Neural cell (in vitro differentiated cells): ENCODE measurements at regions not wholly inside any gene's neighbourhood (a gene's known extent, or its start where the extent isn't known, plus 50 kb on each side); places are given as distances from the start of the nearest gene placed in this dataset.

ENCODE experiments used
- H2AFZ ChIP-seq: fragments of 200-600, 300-800 bp; sonication (generic), shearing (Covaris generic); 2 replicates; pipeline ENCODE4 v1.6.0; 2014; ENCODE audit warnings: low read depth, mild to moderate bottlenecking, antibody characterized with exemption, low read length, moderate library complexity
- H3F3A ChIP-seq: fragments of 200-600 bp; shearing (Covaris generic); 2 replicates; pipeline ENCODE4 v1.6.1; 2016; ENCODE audit warnings: mild to moderate bottlenecking, moderate library complexity, mixed read lengths, antibody characterized with exemption, low read length; ENCODE audit not compliant: insufficient read depth, poor library complexity, severe bottlenecking
- H3K27ac ChIP-seq: fragments of 200-600, 300-800 bp; sonication (generic), shearing (Covaris generic); 2 replicates; pipeline ENCODE4 v1.5.1; 2014; ENCODE audit warnings: mild to moderate bottlenecking, low read length, moderate library complexity
- H3K27me3 ChIP-seq: fragments of 300-800, 200-600 bp; sonication (generic), shearing (Covaris generic); 2 replicates; pipeline ENCODE4 v1.6.0; 2014; ENCODE audit warnings: mild to moderate bottlenecking, low read depth, low read length, moderate library complexity; ENCODE audit not compliant: insufficient read depth
- H3K36me3 ChIP-seq: fragments of 300-800, 200-600 bp; sonication (generic), shearing (Covaris generic); 2 replicates; pipeline ENCODE4 v1.5.1; 2014; ENCODE audit warnings: mild to moderate bottlenecking, antibody characterized with exemption, low read length, moderate library complexity; ENCODE audit not compliant: insufficient read depth
- H3K4me2 ChIP-seq: fragments of 300-800, 200-600 bp; sonication (generic), shearing (Covaris generic); 2 replicates; pipeline ENCODE4 v1.6.0; 2014; ENCODE audit warnings: mild to moderate bottlenecking, low read length
- H3K4me3 ChIP-seq: fragments of 300-800, 200-600 bp; sonication (generic), shearing (Covaris generic); 2 replicates; pipeline ENCODE4 v1.5.1; 2014; ENCODE audit warnings: mild to moderate bottlenecking, low read length, moderate library complexity
- H3K79me2 ChIP-seq: fragments of 200-600 bp; shearing (Covaris generic); replicated peaks from 2 replicates; pipeline ENCODE4 v1.6.0; 2014; ENCODE audit warnings: mild to moderate bottlenecking, low read length, moderate library complexity; ENCODE audit not compliant: insufficient read depth
- H3K9ac ChIP-seq: fragments of 300-800, 200-600 bp; sonication (generic), shearing (Covaris generic); 2 replicates; pipeline ENCODE4 v1.6.1; 2016; ENCODE audit warnings: mild to moderate bottlenecking, low read length, mixed read lengths
- H3K9me2 ChIP-seq: fragments of 200-600 bp; shearing (Covaris generic); 2 replicates; pipeline ENCODE4 v1.6.1; 2016; ENCODE audit warnings: mild to moderate bottlenecking, low read length, mixed read lengths; ENCODE audit not compliant: insufficient read depth
- H3K9me3 ChIP-seq: fragments of 200-600, 300-800 bp; sonication (generic), shearing (Covaris generic); 2 replicates; pipeline ENCODE4 v1.6.1; 2016; ENCODE audit warnings: mild to moderate bottlenecking, mixed run types, low read length, moderate library complexity, mixed read lengths
- H4K20me1 ChIP-seq: fragments of 200-600 bp; shearing (Covaris generic); 2 replicates; pipeline ENCODE4 v1.6.1; 2016; ENCODE audit warnings: mild to moderate bottlenecking, mixed run types; ENCODE audit not compliant: insufficient read depth
- EP300 ChIP-seq: fragments of 450-650 bp; conservative IDR thresholded peaks from 2 replicates; pipeline ENCODE4 v1.6.1; 2014; ENCODE audit warnings: antibody characterized with exemption, mild to moderate bottlenecking, moderate library complexity; ENCODE audit not compliant: poor library complexity, severe bottlenecking
- EZH2 ChIP-seq: fragments of 200-600, 300-800 bp; shearing (Covaris generic), sonication (generic); IDR thresholded peaks from 2 replicates; pipeline ENCODE4 v1.6.1; 2014; ENCODE audit warnings: antibody characterized with exemption, low read length, borderline replicate concordance, mild to moderate bottlenecking; ENCODE audit not compliant: insufficient read depth, poor library complexity, severe bottlenecking
- MXI1 ChIP-seq: fragments of 450-650 bp; conservative IDR thresholded peaks from 2 replicates; pipeline ENCODE4 v1.6.1; 2014; ENCODE audit warnings: antibody characterized with exemption, mild to moderate bottlenecking; ENCODE audit not compliant: poor library complexity, severe bottlenecking
- POLR2AphosphoS5 ChIP-seq: IDR thresholded peaks from 2 replicates; pipeline ENCODE4 v1.6.1; 2012
- RAD21 ChIP-seq: fragments of 450-650 bp; conservative IDR thresholded peaks from 2 replicates; pipeline ENCODE4 v1.6.1; 2014; ENCODE audit warnings: antibody characterized with exemption, mild to moderate bottlenecking, moderate library complexity
- SMC3 ChIP-seq: fragments of 450-650 bp; conservative IDR thresholded peaks from 2 replicates; pipeline ENCODE4 v1.6.1; 2014; ENCODE audit warnings: antibody characterized with exemption, mild to moderate bottlenecking, moderate library complexity; ENCODE audit not compliant: poor library complexity
- TAF1 ChIP-seq: IDR thresholded peaks from 2 replicates; pipeline ENCODE4 v1.6.1; 2012; ENCODE audit warnings: low read depth
- TF ChIP-seq, protein P1 (sequence below): IDR thresholded peaks from 2 replicates; pipeline ENCODE4 v1.6.1; 2012; ENCODE audit warnings: borderline replicate concordance
- TF ChIP-seq, protein P2 (sequence below): fragments of 450-650 bp; IDR thresholded peaks from 2 replicates; pipeline ENCODE4 v1.5.1; 2014; ENCODE audit warnings: antibody characterized with exemption, mild to moderate bottlenecking, moderate library complexity; ENCODE audit not compliant: poor library complexity, severe bottlenecking

DNA sequence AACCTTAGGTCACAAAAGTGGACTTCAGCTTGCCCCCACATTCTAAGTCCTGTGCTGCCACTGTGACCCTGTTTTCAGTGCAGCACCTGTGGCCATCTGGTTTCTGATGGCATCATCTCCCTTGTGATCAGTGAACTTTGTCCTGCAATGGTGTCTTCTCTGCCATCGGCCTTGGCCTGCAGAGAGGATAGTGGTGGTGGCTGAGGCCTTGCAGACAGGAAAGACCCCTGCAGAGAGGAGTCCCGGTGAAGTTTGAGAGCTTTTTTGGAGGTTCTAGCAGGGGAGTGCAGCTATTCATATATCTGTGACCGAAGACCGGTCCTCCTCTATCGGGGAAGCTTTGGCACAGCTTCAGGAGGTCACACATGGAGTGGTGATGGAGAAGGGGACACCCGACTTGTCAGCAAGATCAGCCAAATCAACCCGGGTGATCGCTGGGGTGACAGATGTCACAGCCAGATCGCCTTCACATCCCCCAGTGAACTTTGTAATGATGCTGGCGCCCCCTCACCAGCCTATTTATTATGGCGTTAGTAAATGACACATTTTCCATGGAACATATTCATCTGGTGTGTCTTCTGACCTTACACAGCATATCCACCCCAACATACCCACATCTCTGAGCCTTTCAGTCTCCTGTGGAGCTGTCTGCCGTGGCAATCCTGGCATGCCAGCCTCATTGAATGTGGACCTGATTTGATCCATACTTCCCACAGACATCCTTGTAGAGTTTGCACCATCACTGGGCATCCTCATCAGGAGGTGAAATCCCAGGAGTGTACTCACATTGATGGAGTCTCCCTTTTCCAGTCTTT is 136.1 kb downstream of the PAPOLA start:
- Histone ChIP-seq H4K20me1 (no peaks in the 10 kb centered on the region), H3K79me2 (no peaks in the 10 kb centered on the region), H3K4me2 (no peak overlapping the region), H3K9me2 (no peaks in the 10 kb centered on the region), H3K9ac (no peak overlapping the region), H3K4me3 (no peak overlapping the region), H3K27ac (no peak overlapping the region), H3K36me3 (no peaks in the 10 kb centered on the region), H3F3A (no peaks in the 10 kb centered on the region), H3K27me3 (no peaks in the 10 kb centered on the region), H3K9me3 (no peaks in the 10 kb centered on the region), H2AFZ (no peak overlapping the region)
- no peak for TF ChIP-seq POLR2AphosphoS5

DNA sequence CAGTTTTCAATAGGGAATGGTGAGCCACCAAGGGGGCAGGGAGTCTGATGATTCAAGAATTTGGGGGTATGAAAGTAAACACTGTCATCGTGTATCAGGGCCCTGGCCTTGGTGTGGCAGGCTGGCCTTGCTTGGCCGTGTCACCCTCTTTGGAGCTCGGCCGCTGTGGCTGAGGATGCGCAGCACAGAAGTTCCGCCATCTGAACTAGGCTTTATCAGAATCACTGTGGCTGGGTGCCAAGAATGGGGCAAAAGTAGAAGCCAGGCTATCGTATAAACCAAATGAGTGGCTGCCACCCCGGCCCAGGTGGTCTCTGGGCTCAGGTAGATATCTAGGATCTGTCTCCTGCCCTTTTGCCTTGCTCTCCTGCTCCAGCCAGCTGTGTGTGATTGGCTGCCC is 137.4 kb downstream of the PAPOLA start:
- Histone ChIP-seq H4K20me1 (no peaks in the 10 kb centered on the region), H3K36me3 (no peaks in the 10 kb centered on the region), H3K4me2 (no peak overlapping the region), H3K4me3 (no peak overlapping the region), H3K9me2 (no peaks in the 10 kb centered on the region), H3K9me3 (no peaks in the 10 kb centered on the region), H2AFZ (no peak overlapping the region), H3K27ac (no peak overlapping the region), H3F3A (no peaks in the 10 kb centered on the region), H3K79me2 (no peaks in the 10 kb centered on the region), H3K9ac (no peak overlapping the region), H3K27me3 (no peaks in the 10 kb centered on the region)
- TF ChIP-seq EZH2: no peak
- TF ChIP-seq, protein P1, sequence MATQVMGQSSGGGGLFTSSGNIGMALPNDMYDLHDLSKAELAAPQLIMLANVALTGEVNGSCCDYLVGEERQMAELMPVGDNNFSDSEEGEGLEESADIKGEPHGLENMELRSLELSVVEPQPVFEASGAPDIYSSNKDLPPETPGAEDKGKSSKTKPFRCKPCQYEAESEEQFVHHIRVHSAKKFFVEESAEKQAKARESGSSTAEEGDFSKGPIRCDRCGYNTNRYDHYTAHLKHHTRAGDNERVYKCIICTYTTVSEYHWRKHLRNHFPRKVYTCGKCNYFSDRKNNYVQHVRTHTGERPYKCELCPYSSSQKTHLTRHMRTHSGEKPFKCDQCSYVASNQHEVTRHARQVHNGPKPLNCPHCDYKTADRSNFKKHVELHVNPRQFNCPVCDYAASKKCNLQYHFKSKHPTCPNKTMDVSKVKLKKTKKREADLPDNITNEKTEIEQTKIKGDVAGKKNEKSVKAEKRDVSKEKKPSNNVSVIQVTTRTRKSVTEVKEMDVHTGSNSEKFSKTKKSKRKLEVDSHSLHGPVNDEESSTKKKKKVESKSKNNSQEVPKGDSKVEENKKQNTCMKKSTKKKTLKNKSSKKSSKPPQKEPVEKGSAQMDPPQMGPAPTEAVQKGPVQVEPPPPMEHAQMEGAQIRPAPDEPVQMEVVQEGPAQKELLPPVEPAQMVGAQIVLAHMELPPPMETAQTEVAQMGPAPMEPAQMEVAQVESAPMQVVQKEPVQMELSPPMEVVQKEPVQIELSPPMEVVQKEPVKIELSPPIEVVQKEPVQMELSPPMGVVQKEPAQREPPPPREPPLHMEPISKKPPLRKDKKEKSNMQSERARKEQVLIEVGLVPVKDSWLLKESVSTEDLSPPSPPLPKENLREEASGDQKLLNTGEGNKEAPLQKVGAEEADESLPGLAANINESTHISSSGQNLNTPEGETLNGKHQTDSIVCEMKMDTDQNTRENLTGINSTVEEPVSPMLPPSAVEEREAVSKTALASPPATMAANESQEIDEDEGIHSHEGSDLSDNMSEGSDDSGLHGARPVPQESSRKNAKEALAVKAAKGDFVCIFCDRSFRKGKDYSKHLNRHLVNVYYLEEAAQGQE: no peak
- TF ChIP-seq EP300: no peak
- TF ChIP-seq POLR2AphosphoS5: no peak
- no peak for TF ChIP-seq SMC3
- TF ChIP-seq, protein P2, sequence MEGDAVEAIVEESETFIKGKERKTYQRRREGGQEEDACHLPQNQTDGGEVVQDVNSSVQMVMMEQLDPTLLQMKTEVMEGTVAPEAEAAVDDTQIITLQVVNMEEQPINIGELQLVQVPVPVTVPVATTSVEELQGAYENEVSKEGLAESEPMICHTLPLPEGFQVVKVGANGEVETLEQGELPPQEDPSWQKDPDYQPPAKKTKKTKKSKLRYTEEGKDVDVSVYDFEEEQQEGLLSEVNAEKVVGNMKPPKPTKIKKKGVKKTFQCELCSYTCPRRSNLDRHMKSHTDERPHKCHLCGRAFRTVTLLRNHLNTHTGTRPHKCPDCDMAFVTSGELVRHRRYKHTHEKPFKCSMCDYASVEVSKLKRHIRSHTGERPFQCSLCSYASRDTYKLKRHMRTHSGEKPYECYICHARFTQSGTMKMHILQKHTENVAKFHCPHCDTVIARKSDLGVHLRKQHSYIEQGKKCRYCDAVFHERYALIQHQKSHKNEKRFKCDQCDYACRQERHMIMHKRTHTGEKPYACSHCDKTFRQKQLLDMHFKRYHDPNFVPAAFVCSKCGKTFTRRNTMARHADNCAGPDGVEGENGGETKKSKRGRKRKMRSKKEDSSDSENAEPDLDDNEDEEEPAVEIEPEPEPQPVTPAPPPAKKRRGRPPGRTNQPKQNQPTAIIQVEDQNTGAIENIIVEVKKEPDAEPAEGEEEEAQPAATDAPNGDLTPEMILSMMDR: no peak
- no peak for TF ChIP-seq MXI1
- TF ChIP-seq RAD21: no peak
- TF ChIP-seq TAF1: no peak
